Tibial artery (tissue), 4 donors: ENCODE measurements at regions not wholly inside any gene's neighbourhood (a gene's known extent, or its start where the extent isn't known, plus 50 kb on each side); places are given as distances from the start of the nearest gene placed in this dataset.

Experiments used
- DNase-seq, 2 donors: peaks; one replicate each; pipeline ENCODE4 v3.0.0-alpha.2; 2019
- H3K27ac ChIP-seq, 2 donors: fragments of 200-600 bp; sonication (generic) in 1 of 2; 1 replicate in 1 of 2; 2 replicates in 1 of 2; pipeline ENCODE4 v1.5.1; 2018 to 2019; ENCODE audit warnings: mild to moderate bottlenecking in 1 of 2
- H3K27me3 ChIP-seq, 2 donors: fragments of 200-600 bp; sonication (generic) in 1 of 2; one replicate each; pipeline versions ENCODE4 v1.5.1 to v1.6.0; 2016 to 2019
- H3K36me3 ChIP-seq, 3 donors: fragments of 200-600 bp; sonication (generic) in 2 of 3; one replicate each; pipeline ENCODE4 v1.5.1; 2016 to 2019; ENCODE audit warnings: mild to moderate bottlenecking in 2 of 3
- H3K4me1 ChIP-seq, 4 donors: fragments of 200-600 bp; sonication (generic) in 2 of 4; 1 replicate in 3 of 4; 2 replicates in 1 of 4; pipeline ENCODE4 v1.5.1; 2016 to 2019
- H3K4me3 ChIP-seq, 2 donors: fragments of 200-600 bp; sonication (generic) in 1 of 2; 1 replicate in 1 of 2; 2 replicates in 1 of 2; pipeline ENCODE4 v1.5.1; 2018 to 2019; ENCODE audit warnings: mild to moderate bottlenecking in 2 of 2
- H3K9me3 ChIP-seq, 3 donors: fragments of 200-600 bp; sonication (generic) in 1 of 3; one replicate each; pipeline ENCODE4 v1.5.1; 2016 to 2019
- CTCF ChIP-seq, 2 experiments: fragments of 200-600 bp in 1 of 2; fragments of 450-650 bp in 1 of 2; IDR thresholded peaks; one replicate each; pipeline ENCODE4 v1.5.1; 2017 to 2019; ENCODE audit warnings: antibody characterized with exemption in 2 of 2, mild to moderate bottlenecking in 1 of 2, moderate library complexity in 1 of 2
- intact Hi-C: fragments of 100-400 bp; cut with DNase I; formaldehyde crosslinking; loops from one replicate; pipeline ENCODE4 v1.15.0; 2023; ENCODE audit warnings: low total_unique reads

- TF ChIP-seq CTCF (IDR thresholded peaks at IDR 0.05) = no peak
- Histone ChIP-seq H3K9me3 (peaks cover 0 to 3% (median 0%) of the 10 kb centered on the region in 3 donors), H3K36me3 (no peaks in the 10 kb centered on the region), H3K27me3 (peaks cover 0 to 21% of the 10 kb centered on the region in 2 donors), H3K4me1 (no peaks in the 10 kb centered on the region), H3K4me3 (no peak overlapping the region), H3K27ac (no peak overlapping the region)
- intact Hi-C loops = no loop called here
- DNase-seq = no peak
Measured at GRCh38 chr2:20108655-20109396, 57.4 kb upstream of the LAPTM4A start.

GRCh38 chr2:20107776-20108175 is 56.3 kb upstream of the LAPTM4A start:
- H3K4me1 ChIP-seq = no peaks in the 10 kb centered on the region
- no peak overlapping the region for H3K4me3 ChIP-seq
- no peak for TF ChIP-seq CTCF (IDR thresholded peaks at IDR 0.05)
- H3K27me3 ChIP-seq = peaks cover 0 to 21% of the 10 kb centered on the region in 2 donors
- no peak for DNase-seq
- intact Hi-C loops = no loop called here
- H3K9me3 ChIP-seq = peaks cover 0 to 3% (median 0%) of the 10 kb centered on the region in 3 donors
- H3K27ac ChIP-seq = no peak overlapping the region
- no peaks in the 10 kb centered on the region for H3K36me3 ChIP-seq

- no peak for TF ChIP-seq CTCF (IDR thresholded peaks at IDR 0.05)
- intact Hi-C loops = no loop called here
Measured at GRCh38 chr2:20107352-20107751, 55.9 kb upstream of the LAPTM4A start.

GRCh38 chr2:20106746-20107145 is 55.3 kb upstream of the LAPTM4A start:
- intact Hi-C loops = no loop called here
- DNase-seq = no peak
- Histone ChIP-seq H3K4me1 (no peaks in the 10 kb centered on the region), H3K27ac (no peak overlapping the region), H3K36me3 (no peaks in the 10 kb centered on the region), H3K9me3 (peaks cover 0 to 3% (median 0%) of the 10 kb centered on the region in 3 donors), H3K4me3 (no peak overlapping the region), H3K27me3 (peaks cover 0 to 21% of the 10 kb centered on the region in 2 donors)
- no peak for TF ChIP-seq CTCF (IDR thresholded peaks at IDR 0.05)

More at GRCh38 chr2:20107352-20107751, 55.9 kb upstream of the LAPTM4A start:
- H3K9me3 ChIP-seq = peaks cover 0 to 3% (median 0%) of the 10 kb centered on the region in 3 donors
- H3K36me3 ChIP-seq = no peaks in the 10 kb centered on the region
- H3K27ac ChIP-seq = no peak overlapping the region
- DNase-seq = no peak
- no peak overlapping the region for H3K4me3 ChIP-seq
- no peaks in the 10 kb centered on the region for H3K4me1 ChIP-seq
- peaks cover 0 to 21% of the 10 kb centered on the region in 2 donors for H3K27me3 ChIP-seq

GRCh38 chr2:20104900-20105545 is 53.6 kb upstream of the LAPTM4A start:
- H3K27ac ChIP-seq = no peak overlapping the region
- DNase-seq = no peak
- no peaks in the 10 kb centered on the region for H3K4me1 ChIP-seq
- intact Hi-C loops = no loop called here
- no peaks in the 10 kb centered on the region for H3K9me3 ChIP-seq
- no peaks in the 10 kb centered on the region for H3K36me3 ChIP-seq
- H3K4me3 ChIP-seq = no peak overlapping the region
- peaks cover 0 to 21% of the 10 kb centered on the region in 2 donors for H3K27me3 ChIP-seq
- no peak for TF ChIP-seq CTCF (IDR thresholded peaks at IDR 0.05)
